Stimulated activated CD4-positive, alpha-beta T cell treated with anti-CD3 and anti-CD28 coated beads, Interleukin-1b, Interleukin-23, amount 100 ng/mL, for 48 hours (primary cell): ENCODE measurements at regions not wholly inside any gene's neighbourhood (a gene's known extent, or its start where the extent isn't known, plus 50 kb on each side); places are given as distances from the start of the nearest gene placed in this dataset.
"Not testable (repeated sequence)": the region's sequence is repeated elsewhere in the genome, so short reads cannot be mapped to it uniquely, and the experiment has no call there.

Experiments used
- DNase-seq: peaks from one replicate; pipeline ENCODE4 v3.0.0-alpha.2; 2020

DNA sequence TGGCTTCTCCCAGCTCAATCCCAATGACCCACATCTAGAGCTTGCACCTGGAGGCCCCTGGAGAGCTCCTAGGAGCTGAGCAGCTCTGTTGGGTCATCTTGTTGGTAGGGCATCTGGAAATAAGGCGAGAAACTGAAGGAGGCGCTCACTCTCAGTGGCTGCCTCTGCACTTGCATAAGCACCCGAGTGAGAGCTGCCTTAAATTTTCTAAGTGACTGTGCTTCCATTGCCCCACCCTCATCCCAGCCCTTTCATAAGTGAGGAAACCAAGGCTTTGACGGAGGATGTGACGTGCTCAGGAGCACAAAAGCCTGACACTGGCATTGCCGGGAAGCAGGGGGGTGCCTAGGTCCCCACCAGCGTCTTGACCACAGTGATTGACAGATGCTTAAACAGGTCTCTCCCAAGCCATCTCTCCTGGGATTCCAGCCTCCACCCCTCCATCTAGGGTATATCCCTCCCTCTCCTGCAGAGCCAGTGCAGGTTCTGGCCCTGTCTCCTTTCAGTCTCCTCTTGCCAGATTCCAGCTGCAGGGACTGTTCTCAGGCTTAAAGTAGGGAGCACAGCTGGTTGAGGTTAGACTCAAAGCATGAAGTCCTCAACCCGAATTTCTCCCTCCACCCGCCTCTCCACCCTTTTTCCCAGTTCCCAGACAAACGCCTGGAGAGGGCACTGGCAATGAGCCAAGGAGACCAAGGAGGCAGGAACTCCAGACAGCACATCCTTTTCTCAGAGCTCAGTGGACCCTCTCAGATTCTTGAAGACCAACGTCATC, 113.7 kb downstream of the IRX5 start:
- no peak for DNase-seq

DNA sequence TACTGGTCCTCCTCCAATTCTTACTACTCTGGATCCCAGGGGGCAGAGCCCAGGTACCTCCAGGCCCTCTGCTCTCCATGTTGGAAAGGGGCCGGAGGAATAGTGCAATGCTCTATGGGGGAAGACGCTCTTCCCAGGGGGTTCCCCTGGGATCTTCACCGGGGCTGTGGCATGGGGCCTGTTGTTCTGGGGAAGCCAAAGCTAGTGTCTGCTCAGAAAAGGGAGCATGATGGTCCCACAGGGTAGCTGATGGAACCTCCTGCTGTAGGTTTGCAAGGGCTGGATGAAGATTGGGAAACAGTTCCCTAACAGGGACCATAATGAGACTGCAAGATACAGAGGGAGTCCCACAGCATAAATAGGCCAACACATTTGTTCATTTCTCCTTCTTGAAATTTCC, 114.7 kb downstream of the IRX5 start:
- no peak for DNase-seq

GRCh38 chr16:55045756-55046460, 115.2 kb downstream of the IRX5 start:
- DNase-seq = no peak

GRCh38 chr16:55046513-55046912, 115.8 kb downstream of the IRX5 start:
- no peak for DNase-seq

DNA sequence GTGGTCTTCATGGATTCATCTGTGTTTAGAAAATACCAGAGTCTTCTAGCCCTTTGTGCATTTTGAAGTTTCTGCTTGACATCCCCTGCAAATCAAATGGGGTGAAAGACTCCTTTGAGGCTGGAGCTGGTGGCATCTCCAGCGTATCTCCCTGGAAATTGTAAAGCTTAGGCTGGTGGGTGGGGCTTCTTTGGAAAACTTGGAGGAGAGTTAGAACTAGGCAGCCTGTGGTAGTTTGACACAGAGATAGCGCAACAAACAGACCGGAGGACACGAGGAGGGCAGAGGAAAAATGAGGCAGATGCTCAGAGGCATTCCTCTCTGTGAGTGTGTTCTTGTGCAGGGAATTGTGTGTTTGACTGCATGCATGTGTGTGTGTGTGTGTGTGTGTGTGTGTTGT, 116.3 kb downstream of the IRX5 start:
- DNase-seq = no peak

DNA sequence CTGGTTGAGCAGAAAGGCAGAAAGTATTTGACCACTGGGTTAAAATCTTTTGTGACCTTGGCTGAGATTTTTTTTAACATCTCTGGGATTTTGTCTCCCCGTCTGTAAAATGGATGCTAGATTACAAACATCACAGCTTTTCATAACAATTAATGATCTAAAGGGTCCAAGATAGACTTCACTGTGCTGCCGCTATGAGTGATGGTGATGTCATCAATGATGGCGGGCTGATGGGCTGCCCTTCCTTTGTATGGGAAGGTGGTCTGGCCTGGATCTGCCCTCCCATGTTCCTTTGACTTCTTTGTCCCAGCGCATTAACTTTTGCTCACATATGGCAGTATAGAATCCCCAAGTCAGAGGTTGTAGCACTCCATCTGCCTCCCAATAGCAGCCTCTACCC, 116.7 kb downstream of the IRX5 start:
- no peak for DNase-seq

- DNase-seq = no peak
Observed at GRCh38 chr16:55047903-55048497, 117.3 kb downstream of the IRX5 start.

- no peak for DNase-seq
Observed at GRCh38 chr16:55048745-55049144, 118.1 kb downstream of the IRX5 start.

DNA sequence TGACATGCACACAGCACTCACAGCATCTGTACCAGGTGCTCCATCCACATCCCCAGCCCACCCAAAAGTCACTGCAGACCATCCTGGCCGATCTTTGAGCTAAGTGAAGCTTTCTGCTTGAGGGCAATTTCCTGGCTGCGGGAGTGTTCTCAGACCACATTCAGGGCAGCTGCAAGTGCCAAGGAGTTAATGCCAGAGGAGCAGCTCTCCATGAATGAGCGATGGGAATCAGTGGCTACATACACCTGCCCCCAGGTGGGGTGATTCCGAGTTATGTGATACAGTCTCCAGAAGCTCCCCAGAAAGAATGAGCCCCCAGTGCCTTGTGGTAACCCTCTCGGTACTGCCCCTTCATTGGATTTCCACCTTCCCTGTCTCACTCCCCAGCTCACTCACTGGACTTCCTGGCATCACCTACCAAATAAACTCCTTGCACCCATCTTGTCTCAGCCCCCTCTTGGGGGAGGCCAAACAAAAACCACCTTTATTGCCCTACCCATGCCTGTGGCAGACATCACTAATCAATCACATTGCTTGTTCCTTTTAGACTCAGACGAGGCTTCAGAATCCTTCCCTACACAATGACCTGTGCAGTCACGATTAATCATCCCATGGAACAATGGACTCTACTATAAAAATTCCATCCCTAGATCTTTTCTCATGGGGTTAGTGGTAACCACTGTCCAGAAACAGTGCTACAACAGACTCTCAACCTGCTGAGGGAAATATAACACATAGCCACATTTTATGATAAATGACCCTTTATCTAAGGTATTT, 121.1 kb downstream of the IRX5 start:
- DNase-seq = no peak

DNA sequence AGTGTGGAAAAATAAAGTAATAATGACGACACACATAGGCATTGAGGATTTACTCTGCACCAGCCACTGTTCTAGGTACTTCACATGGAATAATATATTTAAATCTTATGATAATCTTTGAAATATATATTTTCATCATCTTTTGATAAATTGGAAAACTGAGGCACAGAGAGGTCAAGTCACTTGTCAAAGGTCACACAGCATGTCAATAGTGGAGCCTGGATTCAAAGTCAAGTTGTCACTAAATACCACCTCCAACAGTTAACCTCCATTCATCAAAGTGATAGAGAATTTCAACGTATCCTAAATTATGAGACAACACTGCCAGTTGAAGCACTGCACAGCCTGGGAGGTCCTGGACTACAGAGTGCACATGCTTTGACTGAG, 121.7 kb downstream of the IRX5 start:
- no peak for DNase-seq

GRCh38 chr16:55052741-55053415, 122.2 kb downstream of the IRX5 start:
- no peak for DNase-seq

GRCh38 chr16:55055262-55055661, 124.6 kb downstream of the IRX5 start:
- no peak for DNase-seq

DNA sequence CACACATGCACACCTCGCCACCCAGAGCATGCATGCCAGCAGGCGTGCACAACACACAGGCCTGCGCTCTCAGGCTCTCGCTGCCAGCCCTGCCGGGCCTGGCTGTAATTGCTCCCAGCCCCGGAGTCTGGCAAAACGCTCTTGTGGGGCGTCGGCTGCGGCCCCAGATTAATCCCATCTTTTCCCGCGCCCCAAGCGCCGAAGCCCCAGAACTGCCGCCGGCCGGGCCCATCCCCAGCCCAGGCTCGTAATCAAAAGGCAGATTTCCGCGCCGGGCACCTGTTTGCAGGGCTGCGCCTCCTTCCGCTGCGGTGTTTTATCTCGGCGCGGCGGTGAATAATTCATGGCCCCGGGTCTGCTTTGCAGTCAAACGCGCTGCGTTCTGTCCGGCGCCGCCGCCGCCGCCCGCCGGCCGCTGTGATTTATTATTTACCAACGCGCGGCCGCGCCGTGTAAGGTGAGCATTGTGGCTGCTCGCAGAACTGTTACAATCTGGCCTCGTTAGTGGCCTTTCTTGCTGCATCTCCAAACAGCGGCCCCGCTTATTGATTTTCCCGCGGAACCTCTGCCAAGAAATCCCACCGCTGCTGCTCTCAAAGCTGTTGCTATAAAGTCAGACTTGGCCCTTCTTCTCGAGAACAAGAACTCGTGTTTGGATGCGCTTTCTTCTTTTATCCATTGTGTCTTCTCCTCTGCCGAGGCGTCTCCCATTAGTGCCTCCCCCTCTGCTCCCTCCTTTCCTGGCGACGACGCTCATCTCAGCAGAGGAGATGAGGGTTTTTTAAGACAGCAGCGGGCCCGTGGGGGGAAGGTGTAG, 126.1 kb downstream of the IRX5 start:
- no peak for DNase-seq

- DNase-seq = no peak
Observed at GRCh38 chr16:55057866-55058265, 127.2 kb downstream of the IRX5 start.

- no peak for DNase-seq
Observed at GRCh38 chr16:55058576-55058975, 127.9 kb downstream of the IRX5 start.

GRCh38 chr16:55059146-55059545, 128.5 kb downstream of the IRX5 start:
- no peak for DNase-seq

DNA sequence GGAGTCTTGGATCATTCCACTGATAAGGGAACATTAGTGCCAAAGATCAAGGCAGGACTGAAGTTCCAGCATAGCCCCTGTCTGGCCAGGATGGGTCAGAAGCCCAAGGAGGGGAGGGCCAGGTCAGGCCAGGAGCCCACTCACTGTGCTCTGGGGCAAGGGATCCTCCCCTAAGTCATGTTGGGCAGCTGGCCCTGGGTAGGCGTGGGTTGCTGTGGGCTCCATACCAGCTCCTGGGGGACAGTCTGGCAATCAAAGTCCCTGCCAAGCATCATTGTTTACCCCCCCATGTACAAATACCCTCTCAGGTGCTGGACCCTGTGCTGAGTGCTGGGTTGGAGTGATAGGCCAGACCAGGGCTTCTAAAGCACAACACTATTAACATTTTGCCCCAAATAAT, 130.5 kb downstream of the IRX5 start:
- DNase-seq = no peak

DNA sequence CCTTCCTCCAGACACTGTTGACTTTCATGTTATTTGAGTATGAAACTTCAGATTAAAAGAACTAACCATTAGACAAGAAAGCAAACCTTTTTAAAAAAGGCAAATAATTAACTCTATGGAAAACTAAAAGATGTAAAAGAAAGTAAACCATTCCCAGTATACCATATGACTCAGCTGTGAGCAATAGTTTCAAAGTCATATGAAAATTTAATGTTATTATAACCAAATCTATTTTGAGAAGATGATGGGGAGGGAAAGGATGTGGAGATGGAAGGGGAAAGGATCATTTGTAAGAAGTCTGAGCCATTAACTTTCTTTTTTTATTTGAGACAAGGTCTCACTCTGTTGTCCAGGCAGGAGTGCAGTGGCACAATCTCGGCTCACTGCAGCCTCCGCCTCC, 131.8 kb downstream of the IRX5 start:
- DNase-seq = no peak

- DNase-seq = no peak
Observed at GRCh38 chr16:55072976-55073375, 142.3 kb downstream of the IRX5 start.

DNA sequence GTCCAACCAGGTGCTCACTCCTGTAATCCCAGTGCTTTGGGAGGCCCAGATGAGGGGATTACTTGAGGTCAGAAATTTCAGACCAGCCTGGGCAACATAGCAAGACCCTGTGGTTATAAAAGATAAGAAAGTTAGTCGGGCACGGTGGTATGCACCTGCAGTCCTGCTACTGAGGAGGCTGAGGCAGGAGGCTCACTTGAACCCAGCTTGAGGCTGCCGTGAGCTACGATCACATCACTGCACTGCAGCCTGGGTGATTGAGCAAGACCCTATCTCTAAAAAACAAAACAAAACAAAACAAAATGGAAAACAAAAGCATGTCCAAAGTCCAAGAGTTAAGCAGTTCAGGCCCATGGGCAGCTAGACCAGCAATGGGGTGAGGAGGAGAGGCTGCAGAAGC, 143.2 kb downstream of the IRX5 start:
- DNase-seq = no peak

GRCh38 chr16:55075208-55075607, 144.5 kb downstream of the IRX5 start:
- DNase-seq = not testable (repeated sequence)

DNA sequence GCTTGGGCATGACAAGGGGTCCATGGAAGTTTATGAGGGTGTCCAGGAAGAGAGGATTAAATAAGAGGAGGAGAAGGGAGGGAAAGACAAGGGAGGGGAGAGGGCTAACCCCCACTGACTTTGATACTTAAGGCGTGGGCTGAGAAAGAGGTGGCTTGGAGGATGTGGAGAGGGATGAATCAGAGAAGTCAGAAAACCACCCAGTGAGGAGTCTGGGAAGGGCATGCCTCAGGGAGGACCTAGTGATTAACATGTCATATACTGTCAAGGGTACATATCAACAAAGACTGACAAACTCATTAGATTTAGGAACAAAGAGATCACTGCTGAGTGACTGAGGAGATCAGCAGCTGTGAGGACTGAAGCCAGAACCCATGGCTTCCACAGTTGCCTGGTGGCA, 145.4 kb downstream of the IRX5 start:
- no peak for DNase-seq
